ENCODE measurements at regions not wholly inside any gene's neighbourhood (a gene's known extent, or its start where the extent isn't known, plus 50 kb on each side); places are given as distances from the start of the nearest gene placed in this dataset.

- no CpG with 5 or more reads among the region's 10 CpGs for WGBS (ENCODE audit: insufficient coverage, low lambda C conversion rate)
- H3K4me3 ChIP-seq (ENCODE audit: low read length): no peak overlapping the region
- H3K27ac ChIP-seq (ENCODE audit: low read length): no peak overlapping the region
- peaks cover 3% of the 10 kb centered on the region for H3K4me1 ChIP-seq (ENCODE audit: control insufficient read depth, insufficient read depth, low read length)
- H3K9me3 ChIP-seq (ENCODE audit: control insufficient read depth, low read depth, low read length): no peaks in the 10 kb centered on the region
- H3K36me3 ChIP-seq (ENCODE audit: control insufficient read depth, insufficient read depth, low read length): no peaks in the 10 kb centered on the region
- DNase-seq: no peak
- H3K27me3 ChIP-seq (ENCODE audit: control insufficient read depth, insufficient read depth, low read length): no peaks in the 10 kb centered on the region
These were observed 754.9 kb downstream of the OLFM4 start for GRCh38 chr13:53783471-53783870.

- no peak for DNase-seq
- Histone ChIP-seq H3K27ac (ENCODE audit: low read length) (no peak overlapping the region), H3K36me3 (ENCODE audit: control insufficient read depth, insufficient read depth, low read length) (no peaks in the 10 kb centered on the region), H3K9me3 (ENCODE audit: control insufficient read depth, low read depth, low read length) (no peaks in the 10 kb centered on the region), H3K4me3 (ENCODE audit: low read length) (no peak overlapping the region), H3K4me1 (ENCODE audit: control insufficient read depth, insufficient read depth, low read length) (no peaks in the 10 kb centered on the region), H3K27me3 (ENCODE audit: control insufficient read depth, insufficient read depth, low read length) (no peaks in the 10 kb centered on the region)
- WGBS (ENCODE audit: insufficient coverage, low lambda C conversion rate): no CpG with 5 or more reads among the region's 3 CpGs
These were observed 759.7 kb downstream of the OLFM4 start for GRCh38 chr13:53788286-53788685.

GRCh38 chr13:53800011-53800410, 771.4 kb downstream of the OLFM4 start:
- DNase-seq: no peak
- WGBS (ENCODE audit: insufficient coverage, low lambda C conversion rate): 87% methylated on average over 3 of the region's 5 CpGs
- no peaks in the 10 kb centered on the region for H3K36me3 ChIP-seq (ENCODE audit: control insufficient read depth, insufficient read depth, low read length)

GRCh38 chr13:53807251-53807834, 778.7 kb downstream of the OLFM4 start:
- Histone ChIP-seq H3K4me3 (ENCODE audit: low read length) (no peak overlapping the region), H3K27me3 (ENCODE audit: control insufficient read depth, insufficient read depth, low read length) (no peaks in the 10 kb centered on the region), H3K9me3 (ENCODE audit: control insufficient read depth, low read depth, low read length) (no peaks in the 10 kb centered on the region), H3K27ac (ENCODE audit: low read length) (no peak overlapping the region), H3K36me3 (ENCODE audit: control insufficient read depth, insufficient read depth, low read length) (no peaks in the 10 kb centered on the region), H3K4me1 (ENCODE audit: control insufficient read depth, insufficient read depth, low read length) (no peaks in the 10 kb centered on the region)
- WGBS (ENCODE audit: insufficient coverage, low lambda C conversion rate): 77% methylated on average over 2 of the region's 3 CpGs
- no peak for DNase-seq

More at GRCh38 chr13:53800011-53800410, 771.4 kb downstream of the OLFM4 start:
- Histone ChIP-seq H3K9me3 (ENCODE audit: control insufficient read depth, low read depth, low read length) (no peaks in the 10 kb centered on the region), H3K27ac (ENCODE audit: low read length) (no peak overlapping the region), H3K4me3 (ENCODE audit: low read length) (no peak overlapping the region), H3K27me3 (ENCODE audit: control insufficient read depth, insufficient read depth, low read length) (no peaks in the 10 kb centered on the region), H3K4me1 (ENCODE audit: control insufficient read depth, insufficient read depth, low read length) (no peaks in the 10 kb centered on the region)

- Histone ChIP-seq H3K27ac (ENCODE audit: low read length) (no peak overlapping the region), H3K4me3 (ENCODE audit: low read length) (no peak overlapping the region), H3K36me3 (ENCODE audit: control insufficient read depth, insufficient read depth, low read length) (no peaks in the 10 kb centered on the region), H3K27me3 (ENCODE audit: control insufficient read depth, insufficient read depth, low read length) (no peaks in the 10 kb centered on the region), H3K9me3 (ENCODE audit: control insufficient read depth, low read depth, low read length) (no peaks in the 10 kb centered on the region), H3K4me1 (ENCODE audit: control insufficient read depth, insufficient read depth, low read length) (no peaks in the 10 kb centered on the region)
- DNase-seq: no peak
- no CpG with 5 or more reads among the region's 10 CpGs for WGBS (ENCODE audit: insufficient coverage, low lambda C conversion rate)
These were observed 793.0 kb downstream of the OLFM4 start for GRCh38 chr13:53821632-53822031.

- WGBS (ENCODE audit: insufficient coverage, low lambda C conversion rate): 92% methylated on average over 4 of the region's 5 CpGs
- no peak overlapping the region for H3K27ac ChIP-seq (ENCODE audit: low read length)
These were observed 793.5 kb downstream of the OLFM4 start for GRCh38 chr13:53822136-53822535.

GRCh38 chr13:53839461-53839860, 810.8 kb downstream of the OLFM4 start:
- Histone ChIP-seq H3K27me3 (ENCODE audit: control insufficient read depth, insufficient read depth, low read length) (no peaks in the 10 kb centered on the region), H3K4me3 (ENCODE audit: low read length) (no peak overlapping the region), H3K4me1 (ENCODE audit: control insufficient read depth, insufficient read depth, low read length) (no peaks in the 10 kb centered on the region), H3K36me3 (ENCODE audit: control insufficient read depth, insufficient read depth, low read length) (no peaks in the 10 kb centered on the region), H3K27ac (ENCODE audit: low read length) (no peak overlapping the region), H3K9me3 (ENCODE audit: control insufficient read depth, low read depth, low read length) (peaks cover 6% of the 10 kb centered on the region)
- no peak for DNase-seq

More at GRCh38 chr13:53822136-53822535, 793.5 kb downstream of the OLFM4 start:
- H3K27me3 ChIP-seq (ENCODE audit: control insufficient read depth, insufficient read depth, low read length): no peaks in the 10 kb centered on the region
- H3K36me3 ChIP-seq (ENCODE audit: control insufficient read depth, insufficient read depth, low read length): no peaks in the 10 kb centered on the region
- H3K4me3 ChIP-seq (ENCODE audit: low read length): no peak overlapping the region
- H3K9me3 ChIP-seq (ENCODE audit: control insufficient read depth, low read depth, low read length): no peaks in the 10 kb centered on the region
- no peak for DNase-seq
- H3K4me1 ChIP-seq (ENCODE audit: control insufficient read depth, insufficient read depth, low read length): no peaks in the 10 kb centered on the region

GRCh38 chr13:53844473-53845146, 816.0 kb downstream of the OLFM4 start:
- Histone ChIP-seq H3K27ac (ENCODE audit: low read length) (no peak overlapping the region), H3K4me3 (ENCODE audit: low read length) (no peak overlapping the region), H3K9me3 (ENCODE audit: control insufficient read depth, low read depth, low read length) (no peaks in the 10 kb centered on the region), H3K4me1 (ENCODE audit: control insufficient read depth, insufficient read depth, low read length) (no peaks in the 10 kb centered on the region), H3K36me3 (ENCODE audit: control insufficient read depth, insufficient read depth, low read length) (no peaks in the 10 kb centered on the region), H3K27me3 (ENCODE audit: control insufficient read depth, insufficient read depth, low read length) (no peaks in the 10 kb centered on the region)
- DNase-seq: no peak
- 63% methylated on average over 2 of the region's 6 CpGs for WGBS (ENCODE audit: insufficient coverage, low lambda C conversion rate)

GRCh38 chr13:53847502-53847901, 818.9 kb downstream of the OLFM4 start:
- 100% methylated on average over 1 of the region's 2 CpGs for WGBS (ENCODE audit: insufficient coverage, low lambda C conversion rate)
- Histone ChIP-seq H3K27ac (ENCODE audit: low read length) (no peak overlapping the region), H3K9me3 (ENCODE audit: control insufficient read depth, low read depth, low read length) (no peaks in the 10 kb centered on the region), H3K36me3 (ENCODE audit: control insufficient read depth, insufficient read depth, low read length) (no peaks in the 10 kb centered on the region), H3K4me3 (ENCODE audit: low read length) (no peak overlapping the region), H3K4me1 (ENCODE audit: control insufficient read depth, insufficient read depth, low read length) (no peaks in the 10 kb centered on the region), H3K27me3 (ENCODE audit: control insufficient read depth, insufficient read depth, low read length) (no peaks in the 10 kb centered on the region)
- DNase-seq: no peak

- Histone ChIP-seq H3K4me3 (ENCODE audit: low read length) (no peak overlapping the region), H3K27me3 (ENCODE audit: control insufficient read depth, insufficient read depth, low read length) (no peaks in the 10 kb centered on the region), H3K27ac (ENCODE audit: low read length) (no peak overlapping the region), H3K4me1 (ENCODE audit: control insufficient read depth, insufficient read depth, low read length) (no peaks in the 10 kb centered on the region), H3K9me3 (ENCODE audit: control insufficient read depth, low read depth, low read length) (no peaks in the 10 kb centered on the region), H3K36me3 (ENCODE audit: control insufficient read depth, insufficient read depth, low read length) (no peaks in the 10 kb centered on the region)
- DNase-seq: no peak
- 96% methylated on average over 4 of the region's 7 CpGs for WGBS (ENCODE audit: insufficient coverage, low lambda C conversion rate)
These were observed 819.9 kb downstream of the OLFM4 start for GRCh38 chr13:53848366-53848961.

- WGBS (ENCODE audit: insufficient coverage, low lambda C conversion rate): 93% methylated on average over 3 of the region's 4 CpGs
These were observed 825.7 kb downstream of the OLFM4 start for GRCh38 chr13:53854321-53854720.

More at GRCh38 chr13:53854321-53854720, 825.7 kb downstream of the OLFM4 start:
- Histone ChIP-seq H3K27me3 (ENCODE audit: control insufficient read depth, insufficient read depth, low read length) (no peaks in the 10 kb centered on the region), H3K9me3 (ENCODE audit: control insufficient read depth, low read depth, low read length) (no peaks in the 10 kb centered on the region), H3K27ac (ENCODE audit: low read length) (no peak overlapping the region), H3K4me1 (ENCODE audit: control insufficient read depth, insufficient read depth, low read length) (no peaks in the 10 kb centered on the region), H3K4me3 (ENCODE audit: low read length) (no peak overlapping the region), H3K36me3 (ENCODE audit: control insufficient read depth, insufficient read depth, low read length) (no peaks in the 10 kb centered on the region)
- DNase-seq: no peak
